H9 (cell line): ENCODE measurements at regions not wholly inside any gene's neighbourhood (a gene's known extent, or its start where the extent isn't known, plus 50 kb on each side); places are given as distances from the start of the nearest gene placed in this dataset.
A peak's percentile ranks its signal among the peaks of the same experiment; 100 is the strongest.
"Not testable (repeated sequence)": the region's sequence is repeated elsewhere in the genome, so short reads cannot be mapped to it uniquely, and the experiment has no call there.

ENCODE experiments used
- DNase-seq: peaks from one replicate; pipeline ENCODE4 v3.0.0-alpha.2; 2017
- H2AFZ ChIP-seq: one replicate; pipeline ENCODE4 v1.6.1; 2013; ENCODE audit warnings: mild to moderate bottlenecking, low read length, control low read depth, moderate library complexity
- H2AK5ac ChIP-seq: 2 replicates; pipeline ENCODE4 v1.6.1; 2013; ENCODE audit warnings: low read length, control low read depth, mixed read lengths; ENCODE audit not compliant: insufficient read length
- H2BK120ac ChIP-seq: one replicate; pipeline ENCODE4 v1.6.1; 2013; ENCODE audit warnings: low read depth, mild to moderate bottlenecking, low read length, control low read depth, inconsistent platforms; ENCODE audit not compliant: poor library complexity, severe bottlenecking
- H2BK12ac ChIP-seq: 2 replicates; pipeline ENCODE4 v1.6.1; 2013; ENCODE audit warnings: low read length, control low read depth, mixed read lengths, low read depth; ENCODE audit not compliant: insufficient read length
- H2BK15ac ChIP-seq: 2 replicates; pipeline ENCODE4 v1.6.1; 2013; ENCODE audit warnings: low read depth, low read length, control low read depth
- H2BK20ac ChIP-seq: one replicate; pipeline ENCODE4 v1.6.1; 2013; ENCODE audit warnings: low read depth, mild to moderate bottlenecking, low read length, control low read depth, inconsistent platforms; ENCODE audit not compliant: poor library complexity, severe bottlenecking
- H2BK5ac ChIP-seq: 2 replicates; pipeline ENCODE4 v1.6.1; 2013; ENCODE audit warnings: low read length, control low read depth, mixed read lengths; ENCODE audit not compliant: insufficient read length
- H3K14ac ChIP-seq: 2 replicates; pipeline ENCODE4 v1.6.1; 2013; ENCODE audit warnings: low read length, control low read depth; ENCODE audit not compliant: insufficient read depth
- H3K18ac ChIP-seq: 2 replicates; pipeline ENCODE4 v1.6.1; 2013; ENCODE audit warnings: low read depth, mild to moderate bottlenecking, mixed read lengths, low read length, control low read depth; ENCODE audit not compliant: insufficient read length
- H3K23ac ChIP-seq: 2 replicates; pipeline ENCODE4 v1.6.1; 2013; ENCODE audit warnings: low read length, control low read depth, mixed read lengths, low read depth; ENCODE audit not compliant: insufficient read length
- H3K23me2 ChIP-seq: 2 replicates; pipeline ENCODE4 v1.6.1; 2013; ENCODE audit warnings: low read depth, mild to moderate bottlenecking, mixed read lengths, low read length, control low read depth; ENCODE audit not compliant: insufficient read length, poor library complexity, severe bottlenecking
- H3K27ac ChIP-seq: 2 replicates; pipeline ENCODE4 v1.5.1; 2013; ENCODE audit warnings: low read length, control low read depth, mixed read lengths, low read depth; ENCODE audit not compliant: insufficient read length
- H3K27me3 ChIP-seq: 2 replicates; pipeline ENCODE4 v1.6.1; 2013; ENCODE audit warnings: low read length, control low read depth, inconsistent platforms; ENCODE audit not compliant: insufficient read depth
- H3K4ac ChIP-seq: 2 replicates; pipeline ENCODE4 v1.6.1; 2013; ENCODE audit warnings: low read depth, mild to moderate bottlenecking, control low read depth, inconsistent platforms, low read length, moderate library complexity
- H3K4me1 ChIP-seq: 2 replicates; pipeline ENCODE4 v1.6.1; 2013; ENCODE audit warnings: low read length, control low read depth, inconsistent platforms; ENCODE audit not compliant: insufficient read depth
- H3K4me2 ChIP-seq: 2 replicates; pipeline ENCODE4 v1.6.1; 2013; ENCODE audit warnings: low read length, control low read depth, mixed read lengths; ENCODE audit not compliant: insufficient read length, insufficient read depth
- H3K56ac ChIP-seq: 2 replicates; pipeline ENCODE4 v1.6.1; 2013; ENCODE audit warnings: low read depth, mild to moderate bottlenecking, mixed read lengths, low read length, control low read depth; ENCODE audit not compliant: insufficient read length
- H3K79me1 ChIP-seq: 2 replicates; pipeline ENCODE4 v1.6.1; 2013; ENCODE audit warnings: low read depth, mild to moderate bottlenecking, moderate library complexity, low read length, control low read depth, inconsistent platforms; ENCODE audit not compliant: insufficient read depth, poor library complexity, severe bottlenecking
- H3K79me2 ChIP-seq: 2 replicates; pipeline ENCODE4 v1.6.1; 2013; ENCODE audit warnings: low read length, control low read depth, inconsistent platforms; ENCODE audit not compliant: insufficient read depth
- H3K9ac ChIP-seq: 2 replicates; pipeline ENCODE4 v1.6.1; 2013; ENCODE audit warnings: low read length, control low read depth, mixed read lengths; ENCODE audit not compliant: insufficient read length; ENCODE audit errors: extremely low read depth
- H3K9me3 ChIP-seq: one replicate; pipeline ENCODE4 v1.6.1; 2013; ENCODE audit warnings: low read depth, low read length, inconsistent platforms; ENCODE audit not compliant: control insufficient read depth
- H3T11ph ChIP-seq: one replicate; pipeline ENCODE4 v1.6.1; 2013; ENCODE audit warnings: mild to moderate bottlenecking, low read length, control low read depth, inconsistent platforms
- H4K20me1 ChIP-seq: one replicate; pipeline ENCODE4 v1.6.1; 2013; ENCODE audit not compliant: control insufficient read depth, insufficient read length, insufficient read depth
- H4K5ac ChIP-seq: 2 replicates; pipeline ENCODE4 v1.6.1; 2013; ENCODE audit warnings: low read depth, mild to moderate bottlenecking, mixed read lengths, low read length, control low read depth; ENCODE audit not compliant: insufficient read length
- H4K8ac ChIP-seq: replicated peaks from 2 replicates; pipeline ENCODE4 v1.6.1; 2013; ENCODE audit warnings: low read length, control low read depth, mixed read lengths, low read depth; ENCODE audit not compliant: insufficient read length
- H4K91ac ChIP-seq: 2 replicates; pipeline ENCODE4 v1.6.1; 2013; ENCODE audit warnings: low read depth, mild to moderate bottlenecking, moderate library complexity, mixed read lengths, low read length, control low read depth; ENCODE audit not compliant: insufficient read length
- H3K27ac Mint-ChIP-seq, 3 experiments: 2 replicates in 2 of 3; 3 replicates in 1 of 3; pipeline ENCODE4 v1.8.0; 2020 to 2021; ENCODE audit warnings: mixed read lengths in 3 of 3, mild to moderate bottlenecking in 1 of 3, moderate library complexity in 1 of 3
- H3K27me3 Mint-ChIP-seq: 2 replicates; pipeline ENCODE4 v1.8.0; 2021; ENCODE audit warnings: low read depth, mild to moderate bottlenecking, moderate library complexity, mixed read lengths
- H3K36me3 Mint-ChIP-seq, 3 experiments: 2 replicates in 2 of 3; 3 replicates in 1 of 3; pipeline ENCODE4 v1.8.0; 2020 to 2021; ENCODE audit warnings: low read depth in 3 of 3, mixed read lengths in 3 of 3; ENCODE audit not compliant: insufficient read depth in 1 of 3
- H3K4me1 Mint-ChIP-seq, 2 experiments: 2 replicates each; pipeline ENCODE4 v1.8.0; 2020; ENCODE audit warnings: mixed read lengths in 2 of 2
- H3K4me3 Mint-ChIP-seq, 2 experiments: 2 replicates in 1 of 2; 3 replicates in 1 of 2; pipeline ENCODE4 v1.8.0; 2020 to 2021; ENCODE audit warnings: mild to moderate bottlenecking in 2 of 2, mixed read lengths in 2 of 2, moderate library complexity in 1 of 2
- H3K9me3 Mint-ChIP-seq, 2 experiments: 2 replicates in 1 of 2; 3 replicates in 1 of 2; pipeline ENCODE4 v1.8.0; 2020; ENCODE audit warnings: mild to moderate bottlenecking in 2 of 2, mixed read lengths in 2 of 2, moderate library complexity in 1 of 2
- WGBS: extraction: QIAGEN DNeasy Blood & Tissue Kit; methylation state at CpG from one replicate; pipeline ENCODE4 v1.1.7; 2013; ENCODE audit warnings: missing lambda C conversion rate, low lambda C conversion rate, mixed read lengths; ENCODE audit not compliant: insufficient read length; ENCODE audit errors: extremely low coverage; 5-methylcytosine and 5-hydroxymethylcytosine counted together
- TF ChIP-seq, protein P1 (sequence below): fragments of 200-600 bp; sonication (generic); conservative IDR thresholded peaks from 3 replicates; pipeline ENCODE4 v1.8.0; 2021; ENCODE audit warnings: antibody characterized with exemption, mild to moderate bottlenecking

DNA sequence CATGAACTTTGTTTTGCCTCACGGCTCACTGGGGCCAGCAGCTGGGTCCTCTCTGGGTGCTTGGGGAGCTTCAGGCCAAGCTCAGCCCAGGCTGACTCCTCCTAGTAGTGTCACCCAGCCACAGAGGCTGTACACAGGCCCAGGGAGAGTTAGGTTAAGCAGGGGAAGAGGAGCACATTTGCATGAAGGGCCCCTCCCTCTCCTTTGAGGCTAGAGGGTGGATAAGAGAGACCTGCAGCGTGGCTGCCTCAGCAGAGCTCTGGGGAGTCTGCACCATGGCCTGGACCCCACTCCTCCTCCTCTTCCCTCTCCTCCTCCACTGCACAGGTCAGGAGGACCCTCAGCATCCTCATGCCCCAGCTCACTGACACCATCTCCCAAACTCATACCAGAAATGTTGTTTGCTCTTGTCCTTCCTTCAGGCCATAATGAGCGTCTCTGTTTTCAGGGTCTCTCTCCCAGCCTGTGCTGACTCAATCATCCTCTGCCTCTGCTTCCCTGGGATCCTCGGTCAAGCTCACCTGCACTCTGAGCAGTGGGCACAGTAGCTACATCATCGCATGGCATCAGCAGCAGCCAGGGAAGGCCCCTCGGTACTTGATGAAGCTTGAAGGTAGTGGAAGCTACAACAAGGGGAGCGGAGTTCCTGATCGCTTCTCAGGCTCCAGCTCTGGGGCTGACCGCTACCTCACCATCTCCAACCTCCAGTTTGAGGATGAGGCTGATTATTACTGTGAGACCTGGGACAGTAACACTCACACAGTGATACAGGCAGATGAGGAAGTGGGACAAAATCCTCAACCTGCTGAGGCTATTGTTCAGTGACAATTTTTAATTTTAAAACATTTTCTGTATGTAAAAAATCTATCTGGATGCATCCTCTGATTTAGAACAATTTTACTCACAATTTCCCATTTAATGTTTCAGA is 82.4 kb upstream of the VPREB1 start:
- H3K36me3 Mint-ChIP-seq = no peaks in the 10 kb centered on the region; a peak in 1 of 7 replicates
- no peak overlapping the region for H3K4me3 Mint-ChIP-seq
- Histone ChIP-seq H3K4ac (no peak overlapping the region), H3K79me2 (no peaks in the 10 kb centered on the region), H4K8ac (no peak overlapping the region), H2BK12ac (no peak overlapping the region), H3K23ac (no peak overlapping the region), H4K91ac (no peak overlapping the region), H3K9me3 (no peaks in the 10 kb centered on the region), H3K4me2 (no peak overlapping the region), H4K20me1 (no peaks in the 10 kb centered on the region), H3K23me2 (no peaks in the 10 kb centered on the region), H2BK20ac (no peak overlapping the region), H2BK120ac (no peak overlapping the region), H3K56ac (no peak overlapping the region), H4K5ac (no peak overlapping the region), H3K27me3 (peaks cover 77% of the 10 kb centered on the region), H2BK5ac (no peak overlapping the region), H2AK5ac (no peak overlapping the region), H3T11ph (no peak overlapping the region), H2BK15ac (no peak overlapping the region), H3K18ac (no peak overlapping the region), H3K14ac (no peak overlapping the region; the same call in 1 of the 2 replicates), H2AFZ (no peak overlapping the region), H3K9ac (no peak overlapping the region), H3K79me1 (no peaks in the 10 kb centered on the region), H3K27ac (no peak overlapping the region), H3K4me1 (no peaks in the 10 kb centered on the region)
- DNase-seq = no peak
- no peaks in the 10 kb centered on the region for H3K4me1 Mint-ChIP-seq
- TF ChIP-seq, protein P1, sequence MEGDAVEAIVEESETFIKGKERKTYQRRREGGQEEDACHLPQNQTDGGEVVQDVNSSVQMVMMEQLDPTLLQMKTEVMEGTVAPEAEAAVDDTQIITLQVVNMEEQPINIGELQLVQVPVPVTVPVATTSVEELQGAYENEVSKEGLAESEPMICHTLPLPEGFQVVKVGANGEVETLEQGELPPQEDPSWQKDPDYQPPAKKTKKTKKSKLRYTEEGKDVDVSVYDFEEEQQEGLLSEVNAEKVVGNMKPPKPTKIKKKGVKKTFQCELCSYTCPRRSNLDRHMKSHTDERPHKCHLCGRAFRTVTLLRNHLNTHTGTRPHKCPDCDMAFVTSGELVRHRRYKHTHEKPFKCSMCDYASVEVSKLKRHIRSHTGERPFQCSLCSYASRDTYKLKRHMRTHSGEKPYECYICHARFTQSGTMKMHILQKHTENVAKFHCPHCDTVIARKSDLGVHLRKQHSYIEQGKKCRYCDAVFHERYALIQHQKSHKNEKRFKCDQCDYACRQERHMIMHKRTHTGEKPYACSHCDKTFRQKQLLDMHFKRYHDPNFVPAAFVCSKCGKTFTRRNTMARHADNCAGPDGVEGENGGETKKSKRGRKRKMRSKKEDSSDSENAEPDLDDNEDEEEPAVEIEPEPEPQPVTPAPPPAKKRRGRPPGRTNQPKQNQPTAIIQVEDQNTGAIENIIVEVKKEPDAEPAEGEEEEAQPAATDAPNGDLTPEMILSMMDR = no peak
- peaks cover 97% of the 10 kb centered on the region for H3K27me3 Mint-ChIP-seq
- H3K27ac Mint-ChIP-seq = peak overlapping the region in 1 of 3 experiments; percentile 90; a peak in 2 of 7 replicates
- WGBS = no CpG with 5 or more reads among the region's 9 CpGs
- peaks cover 3 to 4% of the 10 kb centered on the region in 2 experiments; a peak in 3 of 5 replicates for H3K9me3 Mint-ChIP-seq

DNA sequence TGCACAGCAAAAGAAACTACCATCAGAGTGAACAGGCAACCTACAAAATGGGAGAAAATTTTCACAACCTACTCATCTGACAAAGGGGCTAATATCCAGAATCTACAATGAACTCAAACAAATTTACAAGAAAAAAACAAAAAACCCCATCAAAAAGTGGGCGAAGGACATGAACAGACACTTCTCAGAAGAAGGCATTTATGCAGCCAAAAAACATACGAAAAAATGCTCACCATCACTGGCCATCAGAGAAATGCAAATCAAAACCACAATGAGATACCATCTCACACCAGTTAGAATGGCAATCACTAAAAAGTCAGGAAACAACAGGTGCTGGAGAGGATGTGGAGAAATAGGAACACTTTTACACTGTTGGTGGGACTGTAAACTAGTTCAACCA is 83.8 kb upstream of the VPREB1 start:
- H2BK20ac ChIP-seq, H3K56ac ChIP-seq, H3K9ac ChIP-seq, H3K9me3 ChIP-seq, H2BK120ac ChIP-seq, H3K79me2 ChIP-seq, H3K14ac ChIP-seq, H3T11ph ChIP-seq, H2AK5ac ChIP-seq, H2BK5ac ChIP-seq, H3K27ac ChIP-seq, H4K8ac ChIP-seq, DNase-seq, H3K23me2 ChIP-seq, H3K36me3 Mint-ChIP-seq, H3K4me1 ChIP-seq, H3K4me2 ChIP-seq, H4K5ac ChIP-seq, H3K18ac ChIP-seq, H3K4ac ChIP-seq, H4K20me1 ChIP-seq, H3K4me1 Mint-ChIP-seq, H3K27ac Mint-ChIP-seq, H3K23ac ChIP-seq, H4K91ac ChIP-seq, H3K9me3 Mint-ChIP-seq, H2BK15ac ChIP-seq, H3K79me1 ChIP-seq, H2BK12ac ChIP-seq, H2AFZ ChIP-seq, H3K4me3 Mint-ChIP-seq: not testable (repeated sequence)
- H3K27me3 Mint-ChIP-seq = peaks cover 97% of the 10 kb centered on the region
- H3K27me3 ChIP-seq = peaks cover 68% of the 10 kb centered on the region
- WGBS = no CpG with 5 or more reads among the region's 2 CpGs
